MM.1S (cell line): ENCODE measurements at regions not wholly inside any gene's neighbourhood (a gene's known extent, or its start where the extent isn't known, plus 50 kb on each side); places are given as distances from the start of the nearest gene placed in this dataset.

Experiments used
- CTCF ChIP-seq: fragments of 300-600 bp; sonication (generic); IDR thresholded peaks from 2 replicates; pipeline ENCODE4 v1.5.1; 2016; ENCODE audit warnings: antibody characterized with exemption, low read length, mixed read lengths
- EZH2 ChIP-seq: fragments of 300-600 bp; sonication (generic); optimal IDR thresholded peaks from 2 replicates; pipeline ENCODE3; 2017; ENCODE audit warnings: low read depth, mild to moderate bottlenecking, antibody characterized with exemption, low read length, mixed read lengths
- EZH2phosphoT487 ChIP-seq: fragments of 300-600 bp; sonication (generic); IDR thresholded peaks from 2 replicates; pipeline ENCODE4 v1.6.1; 2018; ENCODE audit warnings: antibody characterized with exemption, low read length

- no peak for TF ChIP-seq CTCF
- TF ChIP-seq EZH2: no peak
- no peak for TF ChIP-seq EZH2phosphoT487
Measured at GRCh38 chr20:24077145-24077544, 88.6 kb upstream of the GGTLC1 start.
